HCT116 (cell line): ENCODE measurements at regions not wholly inside any gene's neighbourhood (a gene's known extent, or its start where the extent isn't known, plus 50 kb on each side); places are given as distances from the start of the nearest gene placed in this dataset.

Experiments used
- ATAC-seq: fragments of 200-7000 bp; cut with Tn5 transposase; 2 replicates; pipeline ENCODE4 v1.9.1; 2020; ENCODE audit warnings: mild to moderate bottlenecking, moderate library complexity
- BruUV-seq: library from RNA; stranded (reverse); fragments of 400-500 nt; replicated peaks from 2 replicates; lab custom pipeline; 2021; lab: Mats Ljungman, UMichigan
- CTCF ChIA-PET: fragments of 300-600 bp; sonication (Branson Sonifier 250); formaldehyde crosslinking; loops from one replicate; lab custom pipeline; 2021; ENCODE audit warnings: antibody characterized with exemption; lab: Charles Lee
- POLR2A ChIA-PET: fragments of 300-600, 350-600 bp; sonication (Branson Sonifier 250); formaldehyde crosslinking; loops from one replicate; lab custom pipeline; 2021; ENCODE audit warnings: antibody characterized with exemption; lab: Charles Lee
- RAD21 ChIA-PET, 2 experiments: fragments of 300-600 bp; sonication (Branson Sonifier 250); formaldehyde crosslinking; loops; one replicate each; lab custom pipeline; 2023; ENCODE audit warnings: low total read pairs in 2 of 2; ENCODE audit not compliant: uncharacterized antibody in 2 of 2, unreplicated experiment in 2 of 2, low non-redundant PET in 1 of 2; lab: Charles Lee
- DNase-seq: peaks from one replicate; pipeline ENCODE4 v3.0.0-alpha.2; 2010; ENCODE audit warnings: low read depth, low spot score
- H2AFZ ChIP-seq: fragments of 200-600 bp; shearing (Covaris generic), sonication (generic); 2 replicates; pipeline ENCODE4 v1.6.1; 2017; ENCODE audit warnings: low read depth, mixed run types, mixed read lengths, antibody characterized with exemption, low read length; ENCODE audit not compliant: poor library complexity, severe bottlenecking
- H3K27ac ChIP-seq: 2 replicates; pipeline ENCODE4 v1.5.1; 2012; ENCODE audit warnings: low read depth, low read length
- H3K27me3 ChIP-seq: fragments of 200-600 bp; sonication (generic); 2 replicates; pipeline ENCODE4 v1.6.1; 2016; ENCODE audit warnings: mixed run types, low read length, mixed read lengths; ENCODE audit not compliant: insufficient read depth
- H3K36me3 ChIP-seq, 2 experiments: fragments of 200-500 bp in 1 of 2; fragments of 200-600 bp in 1 of 2; sonication (Bioruptor generic) in 1 of 2; sonication (generic) in 1 of 2; 2 replicates each; pipeline versions ENCODE4 v1.5.1 to v1.6.1; 2014 to 2016; ENCODE audit warnings: low read length in 2 of 2, inconsistent platforms in 1 of 2, mixed read lengths in 1 of 2, mixed run types in 1 of 2; ENCODE audit not compliant: insufficient read depth in 2 of 2, control insufficient read depth in 1 of 2
- H3K4me1 ChIP-seq, 2 experiments: fragments of 200-600 bp in 1 of 2; sonication (generic) in 1 of 2; 2 replicates each; pipeline versions ENCODE4 v1.5.1 to v1.6.1; 2012 to 2017; ENCODE audit warnings: low read length in 2 of 2, inconsistent platforms in 1 of 2, mild to moderate bottlenecking in 1 of 2, mixed read lengths in 1 of 2, mixed run types in 1 of 2, moderate library complexity in 1 of 2; ENCODE audit not compliant: insufficient read depth in 2 of 2, control insufficient read depth in 1 of 2
- H3K4me2 ChIP-seq: fragments of 200-600 bp; sonication (generic); 2 replicates; pipeline ENCODE4 v1.6.1; 2017; ENCODE audit warnings: mixed run types, low read length, mixed read lengths
- H3K4me3 ChIP-seq, 2 experiments: fragments of 200-600 bp in 1 of 2; sonication (generic) in 1 of 2; replicated peaks in 1 of 2; 2 replicates each; pipeline ENCODE4 v1.5.1; 2011 to 2016; ENCODE audit warnings: low read length in 2 of 2, control low read depth in 1 of 2, low read depth in 1 of 2, mild to moderate bottlenecking in 1 of 2, mixed read lengths in 1 of 2, mixed run types in 1 of 2
- H3K79me2 ChIP-seq: fragments of 200-600 bp; sonication (generic); 2 replicates; pipeline ENCODE4 v1.6.1; 2017; ENCODE audit warnings: mild to moderate bottlenecking, mixed run types, low read length, moderate library complexity, mixed read lengths; ENCODE audit not compliant: insufficient read depth
- H3K9ac ChIP-seq: fragments of 200-600 bp; sonication (generic); 2 replicates; pipeline ENCODE4 v1.6.1; 2016; ENCODE audit warnings: low read length, mixed read lengths
- H3K9me2 ChIP-seq: fragments of 200-600 bp; sonication (generic), shearing (Covaris generic); 2 replicates; pipeline ENCODE4 v1.6.1; 2017; ENCODE audit warnings: mixed run types, mild to moderate bottlenecking, moderate library complexity; ENCODE audit not compliant: insufficient read depth
- H3K9me3 ChIP-seq, 2 experiments: fragments of 200-500 bp in 1 of 2; fragments of 200-600 bp in 1 of 2; sonication (Bioruptor generic) in 1 of 2; sonication (generic) in 1 of 2; 2 replicates each; pipeline ENCODE4 v1.6.1; 2014 to 2017; ENCODE audit warnings: low read length in 2 of 2, mixed read lengths in 2 of 2, inconsistent platforms in 1 of 2, low read depth in 1 of 2, mild to moderate bottlenecking in 1 of 2, mixed run types in 1 of 2, moderate library complexity in 1 of 2; ENCODE audit not compliant: control insufficient read depth in 1 of 2, insufficient read depth in 1 of 2
- H4K20me1 ChIP-seq: fragments of 200-600 bp; sonication (generic), shearing (Covaris generic); 2 replicates; pipeline ENCODE4 v1.6.1; 2017; ENCODE audit warnings: mixed run types, mild to moderate bottlenecking, moderate library complexity; ENCODE audit not compliant: insufficient read depth
- ATF3 ChIP-seq: IDR thresholded peaks from 2 replicates; pipeline ENCODE4 v1.6.1; 2012
- CBX3 ChIP-seq: IDR thresholded peaks from 2 replicates; pipeline ENCODE4 v1.6.1; 2012; ENCODE audit warnings: low read depth
- CEBPB ChIP-seq: IDR thresholded peaks from 2 replicates; pipeline ENCODE4 v1.6.1; 2012; ENCODE audit warnings: low read depth
- CTCF ChIP-seq, 3 experiments: fragments of 200-600 bp in 1 of 3; sonication (generic) in 1 of 3; IDR thresholded peaks in 2 of 3; conservative IDR thresholded peaks in 1 of 3; 2 replicates each; pipeline ENCODE4 v1.5.1; 2012 to 2017; ENCODE audit warnings: low read depth in 2 of 3, low read length in 2 of 3, antibody characterized with exemption in 1 of 3, borderline replicate concordance in 1 of 3, control low read depth in 1 of 3, mild to moderate bottlenecking in 1 of 3, mixed read lengths in 1 of 3, mixed run types in 1 of 3, moderate library complexity in 1 of 3; ENCODE audit not compliant: insufficient read depth in 1 of 3
- EGR1 ChIP-seq: IDR thresholded peaks from 2 replicates; pipeline ENCODE4 v1.6.1; 2012; ENCODE audit warnings: low read depth
- ELF1 ChIP-seq: IDR thresholded peaks from 2 replicates; pipeline ENCODE4 v1.6.1; 2012; ENCODE audit warnings: low read depth, borderline replicate concordance
- FOSL1 ChIP-seq: IDR thresholded peaks from 2 replicates; pipeline ENCODE4 v1.6.1; 2012; ENCODE audit warnings: low read depth
- MAX ChIP-seq: IDR thresholded peaks from 2 replicates; pipeline ENCODE4 v1.6.1; 2012
- POLR2A ChIP-seq: IDR thresholded peaks from 2 replicates; pipeline ENCODE4 v1.7.0; 2011; ENCODE audit warnings: borderline replicate concordance; ENCODE audit not compliant: insufficient read depth, insufficient read length; ENCODE audit errors: extremely low read depth
- POLR2AphosphoS5 ChIP-seq: IDR thresholded peaks from 2 replicates; pipeline ENCODE4 v1.6.1; 2011; ENCODE audit warnings: mild to moderate bottlenecking, low read depth, low read length, moderate library complexity
- RAD21 ChIP-seq: IDR thresholded peaks from 2 replicates; pipeline ENCODE4 v1.6.1; 2012; ENCODE audit warnings: low read depth, mild to moderate bottlenecking
- SIN3A ChIP-seq: IDR thresholded peaks from 2 replicates; pipeline ENCODE4 v1.6.1; 2012; ENCODE audit warnings: low read depth
- SP1 ChIP-seq: IDR thresholded peaks from 2 replicates; pipeline ENCODE4 v1.6.1; 2012; ENCODE audit warnings: low read depth
- SRF ChIP-seq: IDR thresholded peaks from 2 replicates; pipeline ENCODE4 v1.6.1; 2012; ENCODE audit warnings: low read depth
- TCF7L2 ChIP-seq: IDR thresholded peaks from 2 replicates; pipeline ENCODE4 v1.7.0; 2011; ENCODE audit warnings: borderline replicate concordance, inconsistent platforms; ENCODE audit not compliant: insufficient read depth, insufficient read length; ENCODE audit errors: extremely low read depth
- ZFX ChIP-seq: fragments of 450-650 bp; IDR thresholded peaks from 2 replicates; pipeline ENCODE4 v1.6.1; 2017
- ZNF274 ChIP-seq: fragments of 200-500 bp; sonication (Bioruptor generic); IDR thresholded peaks from 2 replicates; pipeline ENCODE4 v1.6.1; 2014; ENCODE audit warnings: mild to moderate bottlenecking, low read depth, low read length, inconsistent platforms
- intact Hi-C: fragments of 100-400 bp; cut with micrococcal nuclease; formaldehyde crosslinking; loops from 2 replicates; pipeline ENCODE4 v1.10.0; 2022
- TF ChIP-seq, protein P1 (sequence below): IDR thresholded peaks from 2 replicates; pipeline ENCODE4 v1.6.1; 2012; ENCODE audit warnings: low read depth

GRCh38 chr10:120713573-120714205 lies 137.5 kb upstream of the WDR11 start:
- H4K20me1 ChIP-seq = no peaks in the 10 kb centered on the region
- DNase-seq (no peak), ATAC-seq (no peak)
- ChIA-PET CTCF (no interaction called here), RAD21 (no interaction called here), POLR2A (no interaction called here)
- H3K9me3 ChIP-seq = no peaks in the 10 kb centered on the region
- TF ChIP-seq ATF3 (no peak), ELF1 (no peak), CTCF (IDR thresholded peaks at IDR 0.05 in 2 of 3, conservative IDR thresholded peaks at IDR 0.05 in 1 of 3; ENCODE audit: borderline replicate concordance in 1 of 3, insufficient read depth in 1 of 3, low read depth in 2 of 3, low read length in 2 of 3) (no peak), TCF7L2 (no peak), SIN3A (no peak), ZNF274 (no peak), POLR2AphosphoS5 (no peak), SRF (no peak), EGR1 (no peak), CBX3 (no peak), CEBPB (no peak), MAX (no peak), RAD21 (no peak), ZFX (no peak), SP1 (no peak), POLR2A (no peak), FOSL1 (no peak)
- TF ChIP-seq, protein P1, sequence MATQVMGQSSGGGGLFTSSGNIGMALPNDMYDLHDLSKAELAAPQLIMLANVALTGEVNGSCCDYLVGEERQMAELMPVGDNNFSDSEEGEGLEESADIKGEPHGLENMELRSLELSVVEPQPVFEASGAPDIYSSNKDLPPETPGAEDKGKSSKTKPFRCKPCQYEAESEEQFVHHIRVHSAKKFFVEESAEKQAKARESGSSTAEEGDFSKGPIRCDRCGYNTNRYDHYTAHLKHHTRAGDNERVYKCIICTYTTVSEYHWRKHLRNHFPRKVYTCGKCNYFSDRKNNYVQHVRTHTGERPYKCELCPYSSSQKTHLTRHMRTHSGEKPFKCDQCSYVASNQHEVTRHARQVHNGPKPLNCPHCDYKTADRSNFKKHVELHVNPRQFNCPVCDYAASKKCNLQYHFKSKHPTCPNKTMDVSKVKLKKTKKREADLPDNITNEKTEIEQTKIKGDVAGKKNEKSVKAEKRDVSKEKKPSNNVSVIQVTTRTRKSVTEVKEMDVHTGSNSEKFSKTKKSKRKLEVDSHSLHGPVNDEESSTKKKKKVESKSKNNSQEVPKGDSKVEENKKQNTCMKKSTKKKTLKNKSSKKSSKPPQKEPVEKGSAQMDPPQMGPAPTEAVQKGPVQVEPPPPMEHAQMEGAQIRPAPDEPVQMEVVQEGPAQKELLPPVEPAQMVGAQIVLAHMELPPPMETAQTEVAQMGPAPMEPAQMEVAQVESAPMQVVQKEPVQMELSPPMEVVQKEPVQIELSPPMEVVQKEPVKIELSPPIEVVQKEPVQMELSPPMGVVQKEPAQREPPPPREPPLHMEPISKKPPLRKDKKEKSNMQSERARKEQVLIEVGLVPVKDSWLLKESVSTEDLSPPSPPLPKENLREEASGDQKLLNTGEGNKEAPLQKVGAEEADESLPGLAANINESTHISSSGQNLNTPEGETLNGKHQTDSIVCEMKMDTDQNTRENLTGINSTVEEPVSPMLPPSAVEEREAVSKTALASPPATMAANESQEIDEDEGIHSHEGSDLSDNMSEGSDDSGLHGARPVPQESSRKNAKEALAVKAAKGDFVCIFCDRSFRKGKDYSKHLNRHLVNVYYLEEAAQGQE = no peak
- no peak overlapping the region for H3K4me3 ChIP-seq
- no peaks in the 10 kb centered on the region for H3K79me2 ChIP-seq
- no peak overlapping the region for H3K27ac ChIP-seq
- intact Hi-C loops = no loop called here
- no peaks in the 10 kb centered on the region for H3K9me2 ChIP-seq
- no peak overlapping the region for H3K9ac ChIP-seq
- no peaks in the 10 kb centered on the region for H3K36me3 ChIP-seq
- peaks cover 60% of the 10 kb centered on the region for H3K27me3 ChIP-seq
- no peak overlapping the region for H3K4me2 ChIP-seq
- BruUV-seq = no TSS peak
- H3K4me1 ChIP-seq = no peaks in the 10 kb centered on the region
- no peak overlapping the region for H2AFZ ChIP-seq
